Panc1 (cell line): ENCODE measurements at regions not wholly inside any gene's neighbourhood (a gene's known extent, or its start where the extent isn't known, plus 50 kb on each side); places are given as distances from the start of the nearest gene placed in this dataset.
A peak's percentile ranks its signal among the peaks of the same experiment; 100 is the strongest.

ENCODE experiments used
- ATAC-seq: fragments of 200-7000 bp; cut with Tn5 transposase; 2 replicates; pipeline ENCODE4 v1.9.1; 2020; ENCODE audit warnings: mild to moderate bottlenecking, moderate library complexity
- BruUV-seq: library from RNA; stranded (reverse); fragments of 400-500 nt; replicated peaks from 2 replicates; lab custom pipeline; 2021; lab: Mats Ljungman, UMichigan
- CTCF ChIA-PET: fragments of 300-600 bp; sonication (Branson Sonifier 250); formaldehyde crosslinking; loops from one replicate; lab custom pipeline; 2022; ENCODE audit warnings: antibody characterized with exemption; lab: Charles Lee
- POLR2A ChIA-PET: fragments of 300-600 bp; sonication (Branson Sonifier 250); formaldehyde crosslinking; loops from one replicate; lab custom pipeline; 2022; ENCODE audit warnings: antibody characterized with exemption; lab: Charles Lee
- DNase-seq: peaks from one replicate; pipeline ENCODE4 v3.0.0-alpha.2; 2010; ENCODE audit warnings: low read depth, low spot score
- H3K27ac ChIP-seq: 2 replicates; pipeline ENCODE4 v1.5.1; 2011; ENCODE audit warnings: mild to moderate bottlenecking, low read length, inconsistent platforms
- H3K27me3 ChIP-seq: fragments of 200-500 bp; sonication (Bioruptor generic); 2 replicates; pipeline ENCODE4 v1.6.0; 2014; ENCODE audit warnings: low read length, inconsistent platforms; ENCODE audit not compliant: control insufficient read depth, insufficient read depth
- H3K36me3 ChIP-seq: fragments of 200-500 bp; sonication (Bioruptor generic); 2 replicates; pipeline ENCODE4 v1.5.1; 2014; ENCODE audit warnings: inconsistent platforms, mild to moderate bottlenecking, low read length, moderate library complexity; ENCODE audit not compliant: control insufficient read depth, insufficient read depth
- H3K4me1 ChIP-seq: 2 replicates; pipeline ENCODE4 v1.5.1; 2011; ENCODE audit warnings: inconsistent platforms, mild to moderate bottlenecking, low read length, moderate library complexity; ENCODE audit not compliant: control insufficient read depth, insufficient read depth
- H3K4me3 ChIP-seq, 2 experiments: 2 replicates each; pipeline ENCODE4 v1.5.1; 2011 to 2012; ENCODE audit warnings: low read depth in 2 of 2, low read length in 2 of 2, mild to moderate bottlenecking in 2 of 2, inconsistent platforms in 1 of 2, moderate library complexity in 1 of 2
- H3K9me3 ChIP-seq: fragments of 200-500 bp; sonication (Bioruptor generic); 2 replicates; pipeline ENCODE4 v1.5.1; 2014; ENCODE audit warnings: low read depth, mild to moderate bottlenecking, inconsistent platforms, low read length, moderate library complexity; ENCODE audit not compliant: control insufficient read depth, insufficient read depth
- CTCF ChIP-seq: fragments of 450-650 bp; IDR thresholded peaks from 2 replicates; pipeline ENCODE4 v1.5.1; 2017; ENCODE audit warnings: mild to moderate bottlenecking
- POLR2AphosphoS5 ChIP-seq: IDR thresholded peaks from 2 replicates; pipeline ENCODE4 v1.6.1; 2012; ENCODE audit warnings: mild to moderate bottlenecking, low read depth, low read length, moderate library complexity
- REST ChIP-seq, 2 experiments: IDR thresholded peaks; 2 replicates each; pipeline ENCODE4 v1.6.1; 2011 to 2012; ENCODE audit warnings: low read depth in 2 of 2, control low read depth in 1 of 2, low read length in 1 of 2, mild to moderate bottlenecking in 1 of 2, moderate library complexity in 1 of 2; ENCODE audit not compliant: insufficient read depth in 1 of 2
- SIN3A ChIP-seq: IDR thresholded peaks from 2 replicates; pipeline ENCODE4 v1.6.1; 2012; ENCODE audit warnings: low read depth, mild to moderate bottlenecking, low read length, moderate library complexity, borderline replicate concordance; ENCODE audit not compliant: insufficient read depth
- TCF7L2 ChIP-seq: IDR thresholded peaks from 2 replicates; pipeline ENCODE4 v1.6.1; 2011; ENCODE audit warnings: mild to moderate bottlenecking, low read depth, low read length, inconsistent platforms
- in situ Hi-C: cut with HindIII; loops from 2 replicates; pipeline ENCODE4 v1.10.0; 2016; ENCODE audit warnings: low sequenced_read_pairs, low pct_unique_long_range_greater_than_20kb
- intact Hi-C: fragments of 100-400 bp; cut with micrococcal nuclease; formaldehyde crosslinking; loops from one replicate; pipeline ENCODE4 v1.10.0; 2022; ENCODE audit not compliant: unreplicated experiment

- Histone ChIP-seq H3K9me3 (no peaks in the 10 kb centered on the region), H3K27ac (no peak overlapping the region; the same call in 1 of the 2 replicates), H3K36me3 (no peaks in the 10 kb centered on the region), H3K27me3 (no peaks in the 10 kb centered on the region), H3K4me1 (peaks cover 4% of the 10 kb centered on the region; the same call in 1 of the 2 replicates), H3K4me3 (no peak overlapping the region)
- POLR2A ChIA-PET: no interaction called here
- in situ Hi-C loops (no loop called here), intact Hi-C loops (no loop called here)
- TF ChIP-seq TCF7L2 (no peak), POLR2AphosphoS5 (no peak), SIN3A (no peak), CTCF (no peak), REST (IDR thresholded peaks at IDR 0.05; ENCODE audit: insufficient read depth in 1 of 2, low read depth in 2 of 2, low read length in 1 of 2) (no peak)
- no peak for DNase-seq
- CTCF ChIA-PET: no interaction called here
- no peak for ATAC-seq
- no TSS peak for BruUV-seq
Observed at GRCh38 chr1:185627761-185628501, 106.3 kb upstream of the HMCN1 start.

- no TSS peak for BruUV-seq
- peak; percentile 45; the same call in 1 of the 2 replicates for ATAC-seq
- no peaks in the 10 kb centered on the region for H3K27me3 ChIP-seq
- H3K4me3 ChIP-seq: no peak overlapping the region
- no peaks in the 10 kb centered on the region for H3K9me3 ChIP-seq
- peaks cover 4% of the 10 kb centered on the region; the same call in 1 of the 2 replicates for H3K4me1 ChIP-seq
- TF ChIP-seq POLR2AphosphoS5 (no peak), TCF7L2 (no peak), SIN3A (no peak), CTCF (no peak), REST (IDR thresholded peaks at IDR 0.05; ENCODE audit: insufficient read depth in 1 of 2, low read depth in 2 of 2, low read length in 1 of 2) (no peak)
- DNase-seq: no peak
- intact Hi-C loops: no loop called here
- H3K36me3 ChIP-seq: no peaks in the 10 kb centered on the region
- POLR2A ChIA-PET: no interaction called here
- CTCF ChIA-PET: no interaction called here
- in situ Hi-C loops: no loop called here
- H3K27ac ChIP-seq: no peak overlapping the region; the same call in 1 of the 2 replicates
Observed at GRCh38 chr1:185627171-185627570, 107.0 kb upstream of the HMCN1 start.
